Breast epithelium (tissue), 4 donors: ENCODE measurements at regions not wholly inside any gene's neighbourhood (a gene's known extent, or its start where the extent isn't known, plus 50 kb on each side); places are given as distances from the start of the nearest gene placed in this dataset.

Experiments used
- DNase-seq, 2 donors: peaks; one replicate each; pipeline ENCODE4 v3.0.0-alpha.2; 2019; ENCODE audit warnings: low spot score in 2 of 2
- H3K27ac ChIP-seq, 2 donors: fragments of 200-600 bp; sonication (generic) in 1 of 2; one replicate each; pipeline ENCODE4 v1.5.1; 2016 to 2019; ENCODE audit warnings: mild to moderate bottlenecking in 1 of 2
- H3K27me3 ChIP-seq, 2 donors: fragments of 200-600 bp; sonication (generic) in 1 of 2; one replicate each; pipeline versions ENCODE4 v1.5.1 to v1.6.0; 2017 to 2019; ENCODE audit warnings: control low read depth in 1 of 2, mild to moderate bottlenecking in 1 of 2
- H3K36me3 ChIP-seq: fragments of 200-600 bp; one replicate; pipeline ENCODE4 v1.5.1; 2019
- H3K4me1 ChIP-seq, 2 donors: fragments of 200-600 bp; sonication (generic); one replicate each; pipeline ENCODE4 v1.5.1; 2016 to 2019; ENCODE audit warnings: control low read depth in 1 of 2
- H3K4me3 ChIP-seq, 3 donors: fragments of 200-600 bp; sonication (generic); 1 replicate in 2 of 3; 2 replicates in 1 of 3; pipeline ENCODE4 v1.5.1; 2016 to 2019; ENCODE audit warnings: mild to moderate bottlenecking in 3 of 3, moderate library complexity in 2 of 3
- H3K9me3 ChIP-seq, 2 donors: fragments of 200-600 bp; sonication (generic) in 1 of 2; one replicate each; pipeline ENCODE4 v1.5.1; 2016 to 2019; ENCODE audit warnings: control low read depth in 1 of 2
- POLR2A ChIP-seq: fragments of 450-650 bp; IDR thresholded peaks from one replicate; pipeline ENCODE4 v1.6.1; 2016; ENCODE audit warnings: antibody characterized with exemption, mild to moderate bottlenecking, moderate library complexity
- POLR2AphosphoS5 ChIP-seq, 3 donors: sonication (generic); formaldehyde crosslinking; IDR thresholded peaks; one replicate each; pipeline ENCODE4 v1.6.1; 2017; ENCODE audit warnings: antibody characterized with exemption in 3 of 3
- intact Hi-C: fragments of 100-400 bp; cut with DNase I; formaldehyde crosslinking; loops from one replicate; pipeline ENCODE4 v1.15.1; 2023; ENCODE audit warnings: low total_unique reads
- TF ChIP-seq, protein P1 (sequence below), 3 donors: fragments of 450-650 bp; IDR thresholded peaks; one replicate each; pipeline ENCODE4 v1.5.1; 2016 to 2017; ENCODE audit warnings: antibody characterized with exemption in 3 of 3, mild to moderate bottlenecking in 3 of 3, moderate library complexity in 3 of 3

- TF ChIP-seq POLR2A (no peak), POLR2AphosphoS5 (IDR thresholded peaks at IDR 0.05) (no peak)
- TF ChIP-seq, protein P1, sequence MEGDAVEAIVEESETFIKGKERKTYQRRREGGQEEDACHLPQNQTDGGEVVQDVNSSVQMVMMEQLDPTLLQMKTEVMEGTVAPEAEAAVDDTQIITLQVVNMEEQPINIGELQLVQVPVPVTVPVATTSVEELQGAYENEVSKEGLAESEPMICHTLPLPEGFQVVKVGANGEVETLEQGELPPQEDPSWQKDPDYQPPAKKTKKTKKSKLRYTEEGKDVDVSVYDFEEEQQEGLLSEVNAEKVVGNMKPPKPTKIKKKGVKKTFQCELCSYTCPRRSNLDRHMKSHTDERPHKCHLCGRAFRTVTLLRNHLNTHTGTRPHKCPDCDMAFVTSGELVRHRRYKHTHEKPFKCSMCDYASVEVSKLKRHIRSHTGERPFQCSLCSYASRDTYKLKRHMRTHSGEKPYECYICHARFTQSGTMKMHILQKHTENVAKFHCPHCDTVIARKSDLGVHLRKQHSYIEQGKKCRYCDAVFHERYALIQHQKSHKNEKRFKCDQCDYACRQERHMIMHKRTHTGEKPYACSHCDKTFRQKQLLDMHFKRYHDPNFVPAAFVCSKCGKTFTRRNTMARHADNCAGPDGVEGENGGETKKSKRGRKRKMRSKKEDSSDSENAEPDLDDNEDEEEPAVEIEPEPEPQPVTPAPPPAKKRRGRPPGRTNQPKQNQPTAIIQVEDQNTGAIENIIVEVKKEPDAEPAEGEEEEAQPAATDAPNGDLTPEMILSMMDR (IDR thresholded peaks at IDR 0.05): no peak
- H3K27me3 ChIP-seq: peaks cover 0 to 8% of the 10 kb centered on the region in 2 donors
- H3K4me1 ChIP-seq: no peaks in the 10 kb centered on the region
- no peaks in the 10 kb centered on the region for H3K36me3 ChIP-seq
- no peak overlapping the region for H3K27ac ChIP-seq
- H3K9me3 ChIP-seq: peaks cover 0 to 5% of the 10 kb centered on the region in 2 donors
- H3K4me3 ChIP-seq: no peak overlapping the region
- no peak for DNase-seq
- intact Hi-C loops: loop anchor here (5.0 kb wide), 1 partner anchor 973 kb away; no protein-coding TSS in a partner anchor
Observed at GRCh38 chrX:28349888-28350287, 237.4 kb upstream of the IL1RAPL1 start.

DNA sequence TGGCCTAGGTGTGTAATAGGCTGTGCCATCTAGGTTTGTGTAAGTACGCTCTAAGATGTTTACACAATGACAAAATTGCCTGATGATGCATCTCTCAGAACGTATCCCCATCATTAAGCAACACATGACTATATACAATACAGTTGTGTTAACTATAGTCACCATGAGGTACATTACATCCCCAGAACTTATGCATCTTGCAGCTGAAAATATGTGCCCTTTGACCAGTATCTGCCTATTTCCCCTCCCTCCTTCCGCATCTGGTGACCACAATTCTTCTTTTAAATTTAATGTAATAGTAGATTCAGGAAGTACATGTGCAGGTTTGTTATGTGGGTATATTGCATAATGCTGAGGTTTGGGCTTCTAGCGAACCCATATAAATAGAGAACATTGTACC is 239.8 kb upstream of the IL1RAPL1 start:
- H3K4me3 ChIP-seq: no peak overlapping the region
- peaks cover 0 to 15% of the 10 kb centered on the region in 2 donors for H3K27me3 ChIP-seq
- TF ChIP-seq, protein P1 (IDR thresholded peaks at IDR 0.05): no peak
- H3K36me3 ChIP-seq: no peaks in the 10 kb centered on the region
- no peak for DNase-seq
- H3K4me1 ChIP-seq: no peaks in the 10 kb centered on the region
- peaks cover 0 to 5% of the 10 kb centered on the region in 2 donors for H3K9me3 ChIP-seq
- H3K27ac ChIP-seq: no peak overlapping the region
- intact Hi-C loops: loop anchor here (5.0 kb wide), 1 partner anchor 970 kb away; no protein-coding TSS in a partner anchor

DNA sequence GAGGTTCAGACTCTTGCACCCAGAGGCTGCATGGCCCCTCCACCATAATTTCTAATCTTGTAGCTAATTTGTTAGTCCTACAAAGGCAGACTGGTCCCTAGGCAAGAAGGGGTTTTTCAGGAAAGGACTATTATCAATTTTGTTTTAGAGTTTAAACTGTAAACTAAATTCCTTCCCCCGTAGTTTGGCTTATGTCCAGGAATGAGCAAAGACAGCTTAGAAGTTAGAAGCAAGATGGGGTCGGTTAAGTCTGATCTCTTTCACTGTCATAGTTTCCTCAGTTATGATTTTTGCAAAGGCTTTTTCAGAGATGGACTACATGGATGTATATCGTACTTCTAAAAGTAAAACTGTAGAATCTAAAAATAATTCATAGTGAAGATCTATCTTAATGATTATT is 258.1 kb upstream of the IL1RAPL1 start:
- Histone ChIP-seq H3K36me3 (no peaks in the 10 kb centered on the region), H3K4me1 (no peaks in the 10 kb centered on the region), H3K27ac (no peak overlapping the region), H3K27me3 (no peaks in the 10 kb centered on the region), H3K4me3 (no peak overlapping the region), H3K9me3 (no peaks in the 10 kb centered on the region)
- TF ChIP-seq, protein P1 (IDR thresholded peaks at IDR 0.05): no peak
- TF ChIP-seq POLR2A (no peak), POLR2AphosphoS5 (IDR thresholded peaks at IDR 0.05) (no peak)
- intact Hi-C loops: no loop called here
- DNase-seq: no peak

GRCh38 chrX:28324321-28324721 is 262.9 kb upstream of the IL1RAPL1 start:
- TF ChIP-seq, protein P1 (IDR thresholded peaks at IDR 0.05): no peak
- no peak for TF ChIP-seq POLR2A
- TF ChIP-seq POLR2AphosphoS5 (IDR thresholded peaks at IDR 0.05): no peak
- Histone ChIP-seq H3K4me1 (no peaks in the 10 kb centered on the region), H3K4me3 (no peak overlapping the region), H3K27me3 (no peaks in the 10 kb centered on the region), H3K9me3 (no peaks in the 10 kb centered on the region), H3K27ac (no peak overlapping the region), H3K36me3 (no peaks in the 10 kb centered on the region)
- no peak for DNase-seq
- intact Hi-C loops: no loop called here

DNA sequence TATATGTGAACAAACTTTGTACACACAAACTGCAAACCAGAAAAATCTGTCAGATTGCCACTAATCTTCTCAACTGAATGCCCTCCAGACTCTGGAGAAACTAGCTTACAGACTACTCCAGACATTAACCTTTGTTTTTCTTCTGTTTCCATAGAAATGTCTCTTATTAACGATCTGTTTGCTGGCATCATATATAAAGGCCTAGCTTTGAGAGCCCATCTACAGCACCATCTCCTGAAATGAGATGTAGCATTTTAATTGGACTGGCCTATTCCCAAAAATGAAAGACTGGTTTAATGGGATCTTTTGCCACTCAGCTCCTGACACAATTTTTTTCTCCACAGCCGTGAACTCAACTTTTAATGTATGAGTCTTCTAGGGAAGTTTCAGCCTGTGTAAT is 266.0 kb upstream of the IL1RAPL1 start:
- no peak overlapping the region for H3K27ac ChIP-seq
- DNase-seq: no peak
- TF ChIP-seq, protein P1 (IDR thresholded peaks at IDR 0.05): no peak
- H3K36me3 ChIP-seq: no peaks in the 10 kb centered on the region
- H3K27me3 ChIP-seq: no peaks in the 10 kb centered on the region
- H3K4me1 ChIP-seq: no peaks in the 10 kb centered on the region
- peaks cover 0 to 15% of the 10 kb centered on the region in 2 donors for H3K9me3 ChIP-seq
- intact Hi-C loops: no loop called here
- no peak overlapping the region for H3K4me3 ChIP-seq
